ENCODE measurements at regions not wholly inside any gene's neighbourhood (a gene's known extent, or its start where the extent isn't known, plus 50 kb on each side); places are given as distances from the start of the nearest gene placed in this dataset.

DNA sequence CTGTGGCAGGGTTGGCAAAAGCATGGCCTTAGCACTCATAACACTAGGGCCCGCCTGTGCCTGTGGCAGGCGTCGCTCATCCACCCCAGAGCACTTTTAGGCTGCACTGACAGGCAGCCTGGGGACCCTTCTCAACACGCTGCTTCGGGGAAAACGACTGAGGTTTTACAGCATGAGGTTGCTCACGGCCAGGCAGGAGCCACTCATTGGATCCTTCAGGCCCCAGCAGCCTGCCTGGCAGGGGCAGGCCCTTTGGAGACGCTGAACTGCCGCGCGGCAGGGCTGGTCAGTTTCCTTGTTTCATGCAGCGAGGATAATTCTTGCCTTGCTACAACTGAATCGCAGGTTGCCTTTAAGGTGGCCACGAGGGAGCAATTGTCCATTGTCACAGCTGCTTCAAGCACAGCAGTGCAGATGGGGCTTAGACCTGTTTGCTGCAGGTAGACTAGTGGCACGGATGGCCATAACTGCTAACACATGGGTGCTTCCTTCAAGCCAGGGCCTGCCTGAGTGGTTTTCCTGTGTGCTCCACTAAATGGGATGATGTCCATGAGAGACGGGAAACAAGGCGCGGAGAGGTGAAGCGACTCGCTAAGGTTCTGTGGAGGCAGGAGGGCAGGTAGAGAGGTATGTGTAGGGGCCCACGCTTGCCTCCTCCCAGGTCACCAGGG is 49.9 kb upstream of the HS6ST1 start:
- no peaks in the 10 kb centered on the region for H3K36me3 ChIP-seq (ENCODE audit: insufficient read depth)
- H3K4me1 ChIP-seq (ENCODE audit: insufficient read depth), result no peaks in the 10 kb centered on the region
- H3K4me3 ChIP-seq (ENCODE audit: low read depth, low read length), result no peak overlapping the region
- WGBS, result 94% methylated on average over 21 of the region's 21 CpGs
- no peak overlapping the region for H3K27ac ChIP-seq (ENCODE audit: low read depth)
- no peak for DNase-seq (ENCODE audit: extremely low spot score)

DNA sequence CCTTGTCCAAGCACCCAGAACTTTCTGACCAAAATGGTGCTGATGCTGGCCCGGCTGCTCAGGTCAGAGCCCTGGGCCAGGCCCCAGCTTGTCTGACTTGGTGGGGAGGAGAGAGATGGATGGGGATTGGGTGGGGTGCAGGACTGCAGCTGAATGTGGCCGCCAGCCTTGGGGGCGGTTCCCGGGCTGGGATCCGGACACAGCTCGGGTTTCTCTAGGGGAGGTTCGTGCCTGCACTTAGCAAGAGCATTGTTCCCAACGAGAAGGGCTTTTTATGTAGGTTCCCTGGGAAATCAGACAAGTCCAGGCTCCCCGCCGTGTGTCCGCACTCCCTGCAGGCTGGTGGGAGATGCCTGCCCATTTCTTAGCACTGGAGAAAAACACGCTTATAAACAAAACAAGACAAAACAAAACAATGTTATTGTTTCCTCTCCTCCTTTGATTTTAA is 50.5 kb upstream of the HS6ST1 start:
- Histone ChIP-seq H3K27ac (ENCODE audit: low read depth) (no peak overlapping the region), H3K36me3 (ENCODE audit: insufficient read depth) (no peaks in the 10 kb centered on the region), H3K4me3 (ENCODE audit: low read depth, low read length) (no peak overlapping the region), H3K4me1 (ENCODE audit: insufficient read depth) (no peaks in the 10 kb centered on the region)
- no peak for DNase-seq (ENCODE audit: extremely low spot score)
- 47% methylated on average over 12 of the region's 12 CpGs for WGBS

DNA sequence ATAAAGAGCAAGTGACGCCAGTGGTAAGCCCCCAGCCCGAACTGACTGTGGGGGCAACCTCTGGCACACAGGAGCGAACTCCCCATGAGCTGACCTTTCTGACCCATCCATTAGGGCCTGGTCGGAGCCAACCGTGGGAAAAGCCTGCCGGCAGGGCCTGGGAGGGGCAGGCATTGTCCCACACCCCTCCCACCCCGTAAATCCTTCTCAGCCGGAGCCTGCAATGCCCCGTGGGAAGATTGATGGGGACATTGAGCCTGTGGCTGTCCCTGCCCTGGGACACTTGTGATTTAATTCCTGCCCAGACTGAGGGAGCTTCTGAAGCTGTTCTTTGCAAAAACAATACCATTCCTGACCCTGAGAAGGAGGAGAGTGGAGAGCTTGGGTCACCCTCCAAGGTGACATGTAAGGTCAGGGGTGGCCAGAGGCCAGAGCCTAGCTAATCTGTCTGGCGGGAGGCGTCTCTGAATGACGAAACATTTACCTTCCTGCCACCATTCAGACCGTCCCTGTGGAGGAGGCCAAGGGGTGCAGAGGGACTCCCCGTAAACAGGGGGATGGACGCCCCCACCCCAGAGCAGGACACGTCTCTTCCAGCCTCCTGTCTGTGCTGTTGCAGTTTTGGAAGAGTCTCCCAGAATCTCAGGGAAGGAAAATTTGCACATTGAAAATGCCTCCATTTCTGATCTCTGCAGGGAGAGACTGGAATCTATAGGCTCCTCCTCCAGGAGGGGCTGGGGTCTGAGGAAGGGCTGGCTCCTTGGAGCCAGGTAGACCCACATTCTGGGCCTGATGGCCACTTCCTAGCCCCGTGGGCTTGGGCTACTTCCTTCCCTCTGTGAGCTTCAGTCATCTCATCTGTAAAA is 51.2 kb upstream of the HS6ST1 start:
- no peak overlapping the region for H3K27ac ChIP-seq (ENCODE audit: low read depth)
- 64% methylated on average over 17 of the region's 17 CpGs for WGBS
- no peak overlapping the region for H3K4me3 ChIP-seq (ENCODE audit: low read depth, low read length)
- no peaks in the 10 kb centered on the region for H3K36me3 ChIP-seq (ENCODE audit: insufficient read depth)
- DNase-seq (ENCODE audit: extremely low spot score), result no peak
- peaks cover 4% of the 10 kb centered on the region for H3K4me1 ChIP-seq (ENCODE audit: insufficient read depth)

DNA sequence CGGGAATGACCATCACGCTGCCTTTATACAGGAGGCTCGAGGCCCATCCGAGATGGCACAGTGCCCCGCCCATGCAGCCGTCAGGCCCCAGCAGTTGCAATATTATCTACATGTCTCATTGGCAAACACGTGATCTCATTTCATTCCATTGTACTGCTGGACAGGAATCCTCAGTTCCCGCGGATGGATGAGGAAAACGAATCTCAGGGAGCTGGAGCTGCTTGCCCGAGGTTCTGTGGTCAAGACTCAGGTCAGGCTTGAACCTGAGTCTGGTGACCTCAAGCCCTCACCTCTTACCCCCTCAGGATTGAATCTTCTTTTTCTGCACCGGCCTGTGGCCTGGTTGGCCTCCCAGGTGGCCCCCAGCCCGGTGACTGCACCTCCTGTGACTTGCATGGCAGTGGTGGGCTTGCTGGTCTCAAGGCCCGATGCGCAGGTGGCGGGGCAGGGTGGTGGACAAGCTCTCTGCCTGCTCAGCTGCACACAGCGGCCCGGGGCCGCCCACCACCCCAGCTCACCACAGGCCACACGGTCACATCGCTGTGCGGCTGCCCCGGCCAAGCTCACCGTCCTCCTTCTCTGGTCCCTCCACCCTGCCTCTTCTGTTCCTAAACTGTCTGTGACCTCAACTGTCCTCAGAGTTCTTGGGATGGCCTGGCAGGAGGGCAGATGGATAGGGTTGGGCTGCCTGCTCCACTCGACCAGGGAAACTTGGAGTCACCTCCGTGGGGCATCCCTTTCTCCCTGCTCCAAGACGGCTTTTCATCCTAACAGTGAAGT is 52.0 kb upstream of the HS6ST1 start:
- Histone ChIP-seq H3K27ac (ENCODE audit: low read depth) (no peak overlapping the region), H3K36me3 (ENCODE audit: insufficient read depth) (no peaks in the 10 kb centered on the region), H3K4me3 (ENCODE audit: low read depth, low read length) (no peak overlapping the region), H3K4me1 (ENCODE audit: insufficient read depth) (peaks cover 4% of the 10 kb centered on the region)
- no peak for DNase-seq (ENCODE audit: extremely low spot score)
- 88% methylated on average over 27 of the region's 27 CpGs for WGBS

DNA sequence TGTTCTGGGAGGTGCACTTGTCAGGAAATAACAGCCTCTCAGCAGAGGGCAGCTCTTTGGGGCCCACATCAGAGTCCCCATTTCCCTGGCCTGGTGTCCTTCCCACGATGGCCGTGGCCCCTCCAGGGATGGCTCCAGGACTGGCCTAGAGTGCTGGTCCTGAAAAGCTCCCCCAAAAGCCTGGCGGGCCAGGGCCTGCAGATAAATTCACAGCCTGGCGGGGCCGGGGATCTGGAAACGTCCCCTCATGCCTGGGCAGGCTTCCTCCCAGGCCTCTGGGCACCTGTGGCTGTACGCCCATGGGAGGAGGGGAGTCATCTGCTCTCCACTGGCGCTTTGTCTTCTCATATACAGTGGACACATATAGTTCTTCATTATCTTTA is 52.6 kb upstream of the HS6ST1 start:
- no peak for DNase-seq (ENCODE audit: extremely low spot score)
- WGBS, result 96% methylated on average over 8 of the region's 8 CpGs
- Histone ChIP-seq H3K4me3 (ENCODE audit: low read depth, low read length) (no peak overlapping the region), H3K4me1 (ENCODE audit: insufficient read depth) (peaks cover 4% of the 10 kb centered on the region), H3K36me3 (ENCODE audit: insufficient read depth) (no peaks in the 10 kb centered on the region), H3K27ac (ENCODE audit: low read depth) (no peak overlapping the region)

DNA sequence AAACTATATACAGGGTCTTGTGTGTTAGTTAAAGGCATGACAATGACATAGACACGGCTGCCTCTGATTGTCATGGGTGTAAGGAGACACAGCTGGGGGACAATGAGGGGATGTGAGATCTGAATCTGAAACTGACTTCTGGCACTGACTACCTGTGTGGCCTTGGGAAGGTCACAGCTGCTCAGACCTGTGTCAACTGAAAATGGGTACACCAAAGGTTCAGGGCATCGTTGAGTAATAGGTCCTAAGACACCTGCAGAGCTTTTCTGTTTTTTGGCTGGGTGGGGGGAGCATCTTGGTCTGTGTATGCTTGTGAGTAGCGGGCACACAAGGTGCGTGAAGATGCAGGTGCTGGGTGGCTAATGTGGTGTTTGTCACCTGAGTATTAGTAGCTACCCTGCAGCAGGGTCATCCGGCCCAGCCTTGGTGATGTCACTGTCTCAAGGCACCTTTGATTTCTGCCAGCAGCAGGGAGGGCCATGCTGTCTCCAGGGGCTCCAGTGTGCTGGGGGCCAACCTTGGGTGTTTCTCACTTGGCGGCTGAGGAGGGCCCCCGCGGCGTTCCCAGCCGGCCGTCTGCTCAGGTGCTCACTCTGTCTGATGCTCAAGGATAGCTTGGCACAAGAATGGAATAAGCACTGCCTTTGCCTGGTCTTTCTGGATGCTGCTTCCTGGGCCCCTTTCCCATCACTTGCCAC is 53.1 kb upstream of the HS6ST1 start:
- no peak overlapping the region for H3K27ac ChIP-seq (ENCODE audit: low read depth)
- H3K4me3 ChIP-seq (ENCODE audit: low read depth, low read length), result no peak overlapping the region
- H3K36me3 ChIP-seq (ENCODE audit: insufficient read depth), result no peaks in the 10 kb centered on the region
- DNase-seq (ENCODE audit: extremely low spot score), result no peak
- WGBS, result 96% methylated on average over 11 of the region's 11 CpGs
- H3K4me1 ChIP-seq (ENCODE audit: insufficient read depth), result peaks cover 4% of the 10 kb centered on the region

DNA sequence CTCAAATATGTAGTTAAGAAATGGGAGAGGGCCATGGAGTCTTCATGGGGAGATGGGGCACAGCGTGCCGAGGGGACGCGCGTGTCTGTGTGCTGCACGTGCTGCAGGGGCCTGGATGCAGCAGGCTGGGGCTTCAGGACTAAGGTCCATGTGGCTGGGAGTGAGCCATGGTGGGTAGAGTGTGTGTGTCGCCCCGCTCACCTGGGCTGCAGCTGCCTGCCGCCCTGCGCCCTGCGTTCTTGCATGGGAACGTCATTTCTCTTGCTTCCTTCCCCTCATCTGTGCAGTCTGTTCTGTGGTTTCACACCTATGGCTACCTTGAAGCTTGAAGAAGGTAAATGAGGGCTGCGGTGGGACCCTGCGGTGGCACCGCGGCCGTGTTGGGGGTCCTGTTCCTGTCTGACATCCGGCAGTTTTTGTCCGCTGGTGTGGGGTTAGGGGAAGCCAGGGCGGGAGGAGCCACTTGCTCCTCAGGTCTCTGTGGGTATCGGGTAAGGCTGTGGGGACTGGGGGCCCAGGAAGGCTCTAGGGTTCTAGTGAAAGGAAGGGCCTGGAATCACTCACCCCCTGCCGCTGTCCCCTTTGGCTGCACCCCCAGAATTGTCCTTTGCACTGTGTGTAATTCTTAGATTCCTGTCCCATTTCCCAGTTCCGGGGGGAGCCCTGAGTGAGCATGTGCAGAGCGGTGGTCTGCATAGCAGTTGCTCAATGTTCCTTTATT is 54.1 kb upstream of the HS6ST1 start:
- no peaks in the 10 kb centered on the region for H3K36me3 ChIP-seq (ENCODE audit: insufficient read depth)
- DNase-seq (ENCODE audit: extremely low spot score), result no peak
- no peak overlapping the region for H3K4me3 ChIP-seq (ENCODE audit: low read depth, low read length)
- H3K4me1 ChIP-seq (ENCODE audit: insufficient read depth), result peaks cover 4% of the 10 kb centered on the region
- no peak overlapping the region for H3K27ac ChIP-seq (ENCODE audit: low read depth)
- WGBS, result 95% methylated on average over 24 of the region's 24 CpGs

DNA sequence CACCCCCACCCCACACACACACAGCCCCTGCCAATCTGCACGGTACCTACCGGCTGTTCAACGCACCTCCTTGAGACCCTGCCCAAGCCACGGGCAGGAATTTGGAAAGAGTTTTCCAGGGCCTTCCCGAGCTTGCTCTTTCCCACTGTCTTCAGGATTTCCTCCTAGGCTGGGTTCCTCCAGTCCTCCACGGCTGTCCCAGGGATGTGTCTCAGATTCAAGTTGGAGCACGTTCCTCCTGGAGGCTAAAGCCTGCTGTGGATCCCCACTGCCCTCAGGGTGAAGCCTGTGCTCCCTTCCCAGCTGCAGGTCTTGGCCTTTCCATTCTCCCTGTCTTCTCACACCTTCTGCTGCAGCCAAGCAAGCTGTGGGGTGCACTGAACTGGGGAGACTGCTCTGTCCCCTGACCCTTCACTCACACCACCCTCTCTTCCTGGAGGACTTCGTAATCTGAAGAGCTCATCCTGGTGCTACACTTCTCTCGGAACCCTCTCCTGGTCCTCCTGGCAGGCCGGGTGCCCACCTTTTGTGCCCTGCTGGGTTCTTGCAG is 54.9 kb upstream of the HS6ST1 start:
- H3K27ac ChIP-seq (ENCODE audit: low read depth), result no peak overlapping the region
- peaks cover 4% of the 10 kb centered on the region for H3K4me1 ChIP-seq (ENCODE audit: insufficient read depth)
- no peak overlapping the region for H3K4me3 ChIP-seq (ENCODE audit: low read depth, low read length)
- no peaks in the 10 kb centered on the region for H3K36me3 ChIP-seq (ENCODE audit: insufficient read depth)
- 90% methylated on average over 10 of the region's 10 CpGs for WGBS
- no peak for DNase-seq (ENCODE audit: extremely low spot score)

DNA sequence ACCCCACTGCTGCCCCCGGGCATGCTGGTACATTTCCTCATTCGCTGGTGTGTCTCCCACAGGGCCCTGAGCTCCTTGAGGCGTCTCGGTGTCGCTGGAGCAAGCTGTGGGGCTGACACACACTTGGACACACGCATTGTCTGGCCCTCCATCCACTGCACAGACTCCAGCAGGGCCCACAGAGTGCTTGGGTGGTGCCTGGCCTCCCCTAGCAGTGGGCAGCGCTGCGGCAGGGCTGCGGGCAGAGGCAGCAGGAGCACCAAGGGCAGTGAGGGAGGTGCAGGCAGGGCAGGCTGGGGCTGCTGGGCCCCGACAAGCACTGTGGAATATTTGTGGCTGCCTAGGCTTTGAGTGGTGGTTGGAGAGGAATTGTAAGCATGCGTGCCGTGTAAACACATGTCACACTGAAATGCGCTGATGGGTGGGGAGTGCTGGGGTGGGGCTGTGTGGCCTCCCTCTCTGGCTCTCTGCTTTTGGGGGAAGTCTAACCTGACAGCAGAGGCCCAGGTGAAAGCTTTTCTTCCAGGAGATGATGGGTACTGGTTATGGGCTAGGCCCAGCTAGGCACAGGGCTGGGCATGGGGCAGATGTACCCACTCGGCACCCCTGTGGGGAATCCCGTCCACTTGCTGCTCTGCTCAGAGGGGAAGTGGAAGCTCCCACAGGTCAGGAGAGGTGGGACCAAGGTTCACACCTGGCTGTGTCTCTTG is 55.5 kb upstream of the HS6ST1 start:
- Histone ChIP-seq H3K4me3 (ENCODE audit: low read depth, low read length) (no peak overlapping the region), H3K27ac (ENCODE audit: low read depth) (no peak overlapping the region), H3K4me1 (ENCODE audit: insufficient read depth) (peaks cover 4% of the 10 kb centered on the region), H3K36me3 (ENCODE audit: insufficient read depth) (no peaks in the 10 kb centered on the region)
- DNase-seq (ENCODE audit: extremely low spot score), result no peak
- 47% methylated on average over 15 of the region's 15 CpGs for WGBS

DNA sequence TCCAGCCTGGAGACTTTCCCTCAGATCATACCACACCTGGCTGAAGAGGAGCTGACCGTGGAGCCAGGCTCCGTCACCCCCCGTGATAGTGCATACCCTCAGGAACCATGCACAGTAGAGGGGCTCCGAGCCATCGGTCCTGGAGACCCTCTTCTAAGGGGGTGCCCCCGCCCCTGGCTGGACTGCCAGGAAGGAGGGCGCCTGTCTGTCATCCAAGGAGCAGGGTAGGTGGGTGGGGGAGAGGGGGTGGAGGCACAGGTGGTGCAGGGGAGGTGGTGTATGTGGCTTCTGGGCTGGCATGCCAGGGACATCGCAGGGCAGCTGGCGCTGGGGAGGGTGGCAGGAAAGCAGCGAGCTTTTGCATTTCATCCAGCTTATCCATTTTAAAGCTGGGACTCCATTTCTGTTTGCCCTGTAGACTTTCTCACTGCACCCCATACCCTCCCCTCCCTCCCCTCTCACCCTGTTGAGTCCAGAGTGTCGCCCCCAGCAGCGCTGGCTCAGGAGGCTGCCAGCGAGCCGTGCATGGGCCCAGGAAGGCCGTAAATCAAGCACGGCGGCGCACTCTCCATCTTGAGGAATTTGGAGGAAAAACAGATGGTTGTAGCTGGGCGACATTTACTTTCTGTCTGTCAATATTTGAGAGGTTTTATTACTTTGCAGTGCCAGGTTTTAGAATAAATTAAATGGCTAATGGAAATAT is 56.2 kb upstream of the HS6ST1 start:
- peaks cover 4% of the 10 kb centered on the region for H3K4me1 ChIP-seq (ENCODE audit: insufficient read depth)
- H3K36me3 ChIP-seq (ENCODE audit: insufficient read depth), result no peaks in the 10 kb centered on the region
- no peak overlapping the region for H3K27ac ChIP-seq (ENCODE audit: low read depth)
- no peak overlapping the region for H3K4me3 ChIP-seq (ENCODE audit: low read depth, low read length)
- WGBS, result 44% methylated on average over 19 of the region's 19 CpGs
- no peak for DNase-seq (ENCODE audit: extremely low spot score)

DNA sequence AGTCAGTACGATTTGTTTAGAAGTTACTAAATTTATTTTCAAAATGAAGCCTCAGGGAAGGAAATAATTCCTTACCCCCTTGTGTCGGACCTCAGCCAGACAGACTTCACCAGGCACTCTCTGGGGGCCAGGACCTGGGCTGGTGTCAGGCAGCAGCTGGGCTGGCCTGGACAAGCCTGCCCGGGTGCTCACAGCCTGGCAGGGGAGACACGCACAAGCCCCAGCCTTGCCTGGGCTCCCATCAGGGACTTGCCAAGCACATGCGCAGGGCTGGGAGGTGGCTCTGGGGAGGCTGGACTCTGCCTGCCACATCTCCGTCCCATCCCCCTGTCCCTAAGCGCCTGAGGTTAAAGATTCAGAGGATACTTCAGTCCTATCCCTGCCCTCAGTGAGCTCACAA is 56.8 kb upstream of the HS6ST1 start:
- DNase-seq (ENCODE audit: extremely low spot score), result no peak
- WGBS, result 41% methylated on average over 7 of the region's 7 CpGs
- Histone ChIP-seq H3K27ac (ENCODE audit: low read depth) (no peak overlapping the region), H3K4me3 (ENCODE audit: low read depth, low read length) (no peak overlapping the region), H3K4me1 (ENCODE audit: insufficient read depth) (peaks cover 4% of the 10 kb centered on the region), H3K36me3 (ENCODE audit: insufficient read depth) (no peaks in the 10 kb centered on the region)

Measured in urinary bladder (tissue), 3 donors.